ENCODE measurements at regions not wholly inside any gene's neighbourhood (a gene's known extent, or its start where the extent isn't known, plus 50 kb on each side); places are given as distances from the start of the nearest gene placed in this dataset.

DNA sequence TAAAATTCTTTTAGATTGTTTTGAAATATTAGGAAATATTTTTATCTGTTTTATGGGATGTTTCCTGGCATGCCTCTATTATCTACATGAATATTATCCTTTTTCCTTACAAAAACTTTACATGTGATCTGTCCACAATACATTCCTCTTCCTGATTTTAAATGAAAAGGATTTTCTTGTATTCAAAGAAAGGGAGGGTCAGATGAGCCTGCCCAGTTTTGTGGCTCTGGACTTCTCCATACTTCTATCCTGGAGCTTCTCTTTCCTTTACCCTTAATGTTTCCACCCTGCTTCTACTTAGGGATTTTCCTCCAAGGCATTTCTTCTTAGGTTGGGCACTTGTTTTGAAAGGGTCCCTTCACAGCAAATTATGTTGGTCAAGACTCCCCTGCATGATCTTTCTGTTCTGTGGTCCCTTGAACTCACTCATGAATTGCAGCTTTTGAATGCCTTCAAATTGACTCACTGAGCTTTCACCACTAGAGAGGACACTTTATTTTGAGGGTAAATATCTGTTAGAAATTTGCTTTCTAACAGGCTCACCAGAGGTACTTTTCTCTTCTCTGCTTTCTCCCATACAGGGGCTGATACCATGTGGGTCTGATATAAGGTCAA is 104.9 kb downstream of the CENPW start:
- H3K36me3 ChIP-seq (ENCODE audit: control insufficient read depth, insufficient read depth, low read length): no peaks in the 10 kb centered on the region
- no peaks in the 10 kb centered on the region for H3K4me1 ChIP-seq (ENCODE audit: control insufficient read depth, extremely low read depth, insufficient read depth, low read length)
- peak overlapping the region; percentile 15 for H2AFZ ChIP-seq (ENCODE audit: low read length)
- no peak overlapping the region for H3K4me2 ChIP-seq (ENCODE audit: extremely low read depth, insufficient read depth, low read length)
- H3K4me3 ChIP-seq (replicated peaks in 1 of 4; ENCODE audit: control extremely low read depth in 1 of 4, insufficient read depth in 1 of 4, low read depth in 3 of 4, low read length in 4 of 4): no peak overlapping the region
- H3K9ac ChIP-seq (ENCODE audit: insufficient read depth, low read length): no peak overlapping the region
- H3K9me3 ChIP-seq (ENCODE audit: control insufficient read depth, insufficient read depth, low read depth, low read length): no peaks in the 10 kb centered on the region
- no peaks in the 10 kb centered on the region for H3K79me2 ChIP-seq (ENCODE audit: control insufficient read depth, insufficient read depth, low read length)
- DNase-seq (ENCODE audit: low read depth in 2 of 2): peak; percentile 28 to 46
- TF ChIP-seq EZH2 (IDR thresholded peaks at IDR 0.05; ENCODE audit: low read length, missing control alignments): no peak
- TF ChIP-seq, protein P1, sequence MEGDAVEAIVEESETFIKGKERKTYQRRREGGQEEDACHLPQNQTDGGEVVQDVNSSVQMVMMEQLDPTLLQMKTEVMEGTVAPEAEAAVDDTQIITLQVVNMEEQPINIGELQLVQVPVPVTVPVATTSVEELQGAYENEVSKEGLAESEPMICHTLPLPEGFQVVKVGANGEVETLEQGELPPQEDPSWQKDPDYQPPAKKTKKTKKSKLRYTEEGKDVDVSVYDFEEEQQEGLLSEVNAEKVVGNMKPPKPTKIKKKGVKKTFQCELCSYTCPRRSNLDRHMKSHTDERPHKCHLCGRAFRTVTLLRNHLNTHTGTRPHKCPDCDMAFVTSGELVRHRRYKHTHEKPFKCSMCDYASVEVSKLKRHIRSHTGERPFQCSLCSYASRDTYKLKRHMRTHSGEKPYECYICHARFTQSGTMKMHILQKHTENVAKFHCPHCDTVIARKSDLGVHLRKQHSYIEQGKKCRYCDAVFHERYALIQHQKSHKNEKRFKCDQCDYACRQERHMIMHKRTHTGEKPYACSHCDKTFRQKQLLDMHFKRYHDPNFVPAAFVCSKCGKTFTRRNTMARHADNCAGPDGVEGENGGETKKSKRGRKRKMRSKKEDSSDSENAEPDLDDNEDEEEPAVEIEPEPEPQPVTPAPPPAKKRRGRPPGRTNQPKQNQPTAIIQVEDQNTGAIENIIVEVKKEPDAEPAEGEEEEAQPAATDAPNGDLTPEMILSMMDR (conservative IDR thresholded peaks at IDR 0.05 in 1 of 2, IDR thresholded peaks at IDR 0.05 in 1 of 2; ENCODE audit: low read depth in 1 of 2, low read length in 2 of 2): no peak
- no peak overlapping the region for H3K27ac ChIP-seq (ENCODE audit: insufficient read depth, low read length)
- H4K20me1 ChIP-seq (ENCODE audit: control insufficient read depth, extremely low read depth, insufficient read depth, low read length): no peaks in the 10 kb centered on the region
- no peaks in the 10 kb centered on the region for H3K27me3 ChIP-seq (ENCODE audit: control insufficient read depth, insufficient read depth, low read length)

GRCh38 chr6:126446248-126446647 is 106.3 kb downstream of the CENPW start:
- H3K4me3 ChIP-seq (replicated peaks in 1 of 4; ENCODE audit: control extremely low read depth in 1 of 4, insufficient read depth in 1 of 4, low read depth in 3 of 4, low read length in 4 of 4): no peak overlapping the region
- H2AFZ ChIP-seq (ENCODE audit: low read length): no peak overlapping the region
- H3K36me3 ChIP-seq (ENCODE audit: control insufficient read depth, insufficient read depth, low read length): no peaks in the 10 kb centered on the region
- H4K20me1 ChIP-seq (ENCODE audit: control insufficient read depth, extremely low read depth, insufficient read depth, low read length): no peaks in the 10 kb centered on the region
- no peak overlapping the region for H3K4me2 ChIP-seq (ENCODE audit: extremely low read depth, insufficient read depth, low read length)
- H3K9me3 ChIP-seq (ENCODE audit: control insufficient read depth, insufficient read depth, low read depth, low read length): no peaks in the 10 kb centered on the region
- H3K27me3 ChIP-seq (ENCODE audit: control insufficient read depth, insufficient read depth, low read length): no peaks in the 10 kb centered on the region
- no peaks in the 10 kb centered on the region for H3K4me1 ChIP-seq (ENCODE audit: control insufficient read depth, extremely low read depth, insufficient read depth, low read length)
- no peaks in the 10 kb centered on the region for H3K79me2 ChIP-seq (ENCODE audit: control insufficient read depth, insufficient read depth, low read length)
- TF ChIP-seq, protein P1 (conservative IDR thresholded peaks at IDR 0.05 in 1 of 2, IDR thresholded peaks at IDR 0.05 in 1 of 2; ENCODE audit: low read depth in 1 of 2, low read length in 2 of 2): no peak
- no peak for TF ChIP-seq EZH2 (IDR thresholded peaks at IDR 0.05; ENCODE audit: low read length, missing control alignments)
- H3K27ac ChIP-seq (ENCODE audit: insufficient read depth, low read length): no peak overlapping the region
- no peak for DNase-seq (ENCODE audit: low read depth in 2 of 2)
- no peak overlapping the region for H3K9ac ChIP-seq (ENCODE audit: insufficient read depth, low read length)

DNA sequence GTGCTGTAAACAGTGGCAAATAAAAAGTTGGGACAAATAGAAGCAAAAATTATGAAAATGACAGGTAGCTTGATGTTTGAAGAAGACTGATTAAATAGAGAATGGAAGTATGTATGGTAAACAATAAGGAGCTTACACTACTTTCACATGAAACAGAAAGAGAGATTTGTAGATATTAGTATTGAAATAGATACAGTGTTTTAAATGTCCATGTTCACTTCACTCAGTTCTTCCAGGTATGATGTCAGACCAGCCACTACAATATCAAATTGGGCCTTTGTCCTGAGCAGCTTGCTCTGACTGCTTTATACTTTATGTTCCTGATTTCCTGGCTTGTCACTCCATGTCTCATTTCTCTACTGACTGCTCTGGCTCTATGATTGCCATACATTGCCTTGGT is 107.5 kb downstream of the CENPW start:
- H3K27me3 ChIP-seq (ENCODE audit: control insufficient read depth, insufficient read depth, low read length): no peaks in the 10 kb centered on the region
- no peaks in the 10 kb centered on the region for H3K9me3 ChIP-seq (ENCODE audit: control insufficient read depth, insufficient read depth, low read depth, low read length)
- no peaks in the 10 kb centered on the region for H4K20me1 ChIP-seq (ENCODE audit: control insufficient read depth, extremely low read depth, insufficient read depth, low read length)
- H3K4me2 ChIP-seq (ENCODE audit: extremely low read depth, insufficient read depth, low read length): no peak overlapping the region
- H3K36me3 ChIP-seq (ENCODE audit: control insufficient read depth, insufficient read depth, low read length): no peaks in the 10 kb centered on the region
- no peak overlapping the region for H3K4me3 ChIP-seq (replicated peaks in 1 of 4; ENCODE audit: control extremely low read depth in 1 of 4, insufficient read depth in 1 of 4, low read depth in 3 of 4, low read length in 4 of 4)
- no peaks in the 10 kb centered on the region for H3K4me1 ChIP-seq (ENCODE audit: control insufficient read depth, extremely low read depth, insufficient read depth, low read length)
- H3K79me2 ChIP-seq (ENCODE audit: control insufficient read depth, insufficient read depth, low read length): no peaks in the 10 kb centered on the region
- H3K9ac ChIP-seq (ENCODE audit: insufficient read depth, low read length): no peak overlapping the region
- no peak for DNase-seq (ENCODE audit: low read depth in 2 of 2)
- no peak for TF ChIP-seq EZH2 (IDR thresholded peaks at IDR 0.05; ENCODE audit: low read length, missing control alignments)
- TF ChIP-seq, protein P1 (conservative IDR thresholded peaks at IDR 0.05 in 1 of 2, IDR thresholded peaks at IDR 0.05 in 1 of 2; ENCODE audit: low read depth in 1 of 2, low read length in 2 of 2): no peak
- H2AFZ ChIP-seq (ENCODE audit: low read length): no peak overlapping the region
- H3K27ac ChIP-seq (ENCODE audit: insufficient read depth, low read length): no peak overlapping the region
